MM.1S (cell line): ENCODE measurements at regions not wholly inside any gene's neighbourhood (a gene's known extent, or its start where the extent isn't known, plus 50 kb on each side); places are given as distances from the start of the nearest gene placed in this dataset.
A peak's percentile ranks its signal among the peaks of the same experiment; 100 is the strongest.

Source experiments
- DNase-seq: peaks from one replicate; pipeline ENCODE4 v3.0.0-alpha.2; 2015
- H2AFZ ChIP-seq: fragments of 300-600 bp; sonication (generic); 2 replicates; pipeline ENCODE4 v1.6.0; 2016; ENCODE audit warnings: antibody characterized with exemption, low read length
- H3F3A ChIP-seq: fragments of 300-600 bp; sonication (generic); 2 replicates; pipeline ENCODE4 v1.6.1; 2016; ENCODE audit warnings: mild to moderate bottlenecking, antibody characterized with exemption, low read length, moderate library complexity, mixed read lengths; ENCODE audit not compliant: insufficient read depth
- H3K27ac ChIP-seq: fragments of 300-600 bp; sonication (generic); 2 replicates; pipeline ENCODE4 v1.5.1; 2016; ENCODE audit warnings: mild to moderate bottlenecking, low read length
- H3K27me3 ChIP-seq: fragments of 300-600 bp; sonication (generic); replicated peaks from 2 replicates; pipeline ENCODE4 v1.6.0; 2016; ENCODE audit warnings: low read length; ENCODE audit not compliant: insufficient read depth
- H3K36me3 ChIP-seq: fragments of 300-600 bp; sonication (generic); replicated peaks from 2 replicates; pipeline ENCODE4 v1.6.1; 2016; ENCODE audit warnings: mild to moderate bottlenecking, low read length, mixed read lengths; ENCODE audit not compliant: insufficient read depth
- H3K4me1 ChIP-seq: fragments of 300-600 bp; sonication (generic); 2 replicates; pipeline ENCODE4 v1.6.1; 2016; ENCODE audit warnings: low read length, mixed read lengths
- H3K4me2 ChIP-seq: fragments of 300-600 bp; sonication (generic); 2 replicates; pipeline ENCODE4 v1.6.0; 2016; ENCODE audit warnings: low read depth, low read length
- H3K4me3 ChIP-seq: fragments of 300-600 bp; sonication (generic); 2 replicates; pipeline ENCODE4 v1.5.1; 2016; ENCODE audit warnings: low read length, mixed read lengths
- H3K79me2 ChIP-seq: fragments of 300-600 bp; sonication (generic); 2 replicates; pipeline ENCODE4 v1.6.1; 2016; ENCODE audit warnings: mixed run types, low read length, mixed read lengths
- H3K9ac ChIP-seq: fragments of 300-600 bp; sonication (generic); 2 replicates; pipeline ENCODE4 v1.6.1; 2016; ENCODE audit warnings: low read length, mixed read lengths
- H3K9me2 ChIP-seq: fragments of 300-600 bp; sonication (generic); replicated peaks from 2 replicates; pipeline ENCODE4 v1.6.1; 2016; ENCODE audit warnings: mild to moderate bottlenecking, low read length, mixed read lengths; ENCODE audit not compliant: insufficient read depth
- H3K9me3 ChIP-seq: fragments of 300-600 bp; sonication (generic); replicated peaks from 2 replicates; pipeline ENCODE4 v1.6.1; 2016; ENCODE audit warnings: mild to moderate bottlenecking, low read length, mixed read lengths; ENCODE audit not compliant: insufficient read depth
- H4K20me1 ChIP-seq: fragments of 300-600 bp; sonication (generic); 2 replicates; pipeline ENCODE4 v1.6.1; 2016; ENCODE audit warnings: mild to moderate bottlenecking, low read length, moderate library complexity, mixed read lengths; ENCODE audit not compliant: insufficient read depth
- CTCF ChIP-seq: fragments of 300-600 bp; sonication (generic); IDR thresholded peaks from 2 replicates; pipeline ENCODE4 v1.5.1; 2016; ENCODE audit warnings: antibody characterized with exemption, low read length, mixed read lengths
- EZH2 ChIP-seq: fragments of 300-600 bp; sonication (generic); optimal IDR thresholded peaks from 2 replicates; pipeline ENCODE3; 2017; ENCODE audit warnings: low read depth, mild to moderate bottlenecking, antibody characterized with exemption, low read length, mixed read lengths
- EZH2phosphoT487 ChIP-seq: fragments of 300-600 bp; sonication (generic); IDR thresholded peaks from 2 replicates; pipeline ENCODE4 v1.6.1; 2018; ENCODE audit warnings: antibody characterized with exemption, low read length

- TF ChIP-seq CTCF (no peak), EZH2 (no peak), EZH2phosphoT487 (no peak)
- no peak overlapping the region for H3K27ac ChIP-seq
- H3K79me2 ChIP-seq: no peaks in the 10 kb centered on the region
- no peaks in the 10 kb centered on the region for H3K36me3 ChIP-seq
- no peak for DNase-seq
- no peak overlapping the region for H2AFZ ChIP-seq
- H3K4me1 ChIP-seq: no peaks in the 10 kb centered on the region
- H3K9ac ChIP-seq: no peak overlapping the region
- H4K20me1 ChIP-seq: no peaks in the 10 kb centered on the region
- no peak overlapping the region for H3K4me2 ChIP-seq
- peaks cover 60% of the 10 kb centered on the region for H3K27me3 ChIP-seq
- no peaks in the 10 kb centered on the region for H3K9me3 ChIP-seq
- no peak overlapping the region for H3K4me3 ChIP-seq
- no peaks in the 10 kb centered on the region for H3K9me2 ChIP-seq
- no peaks in the 10 kb centered on the region for H3F3A ChIP-seq
Measured at GRCh38 chr21:43274946-43275310, 106.1 kb downstream of the CRYAA start.

GRCh38 chr21:43274022-43274945 lies 105.5 kb downstream of the CRYAA start:
- H3K27me3 ChIP-seq: peaks cover 62% of the 10 kb centered on the region
- no peak overlapping the region for H3K9ac ChIP-seq
- no peak overlapping the region for H3K4me3 ChIP-seq
- H3F3A ChIP-seq: no peaks in the 10 kb centered on the region
- no peak overlapping the region for H3K4me2 ChIP-seq
- no peak for DNase-seq
- no peak overlapping the region for H2AFZ ChIP-seq
- no peak overlapping the region for H3K27ac ChIP-seq
- H3K79me2 ChIP-seq: no peaks in the 10 kb centered on the region
- no peaks in the 10 kb centered on the region for H4K20me1 ChIP-seq
- H3K9me2 ChIP-seq: no peaks in the 10 kb centered on the region
- no peaks in the 10 kb centered on the region for H3K9me3 ChIP-seq
- no peaks in the 10 kb centered on the region for H3K36me3 ChIP-seq
- no peak for TF ChIP-seq EZH2
- no peak for TF ChIP-seq EZH2phosphoT487
- H3K4me1 ChIP-seq: no peaks in the 10 kb centered on the region

- H3K4me2 ChIP-seq: no peak overlapping the region
- H3K27me3 ChIP-seq: peaks cover 56% of the 10 kb centered on the region
- no peaks in the 10 kb centered on the region for H3K36me3 ChIP-seq
- TF ChIP-seq EZH2phosphoT487: no peak
- no peak for TF ChIP-seq CTCF
- no peak for TF ChIP-seq EZH2
- H3K79me2 ChIP-seq: no peaks in the 10 kb centered on the region
- H3K9me3 ChIP-seq: no peaks in the 10 kb centered on the region
- H3K4me3 ChIP-seq: no peak overlapping the region
- no peaks in the 10 kb centered on the region for H3K9me2 ChIP-seq
- H3F3A ChIP-seq: no peaks in the 10 kb centered on the region
- no peak overlapping the region for H3K27ac ChIP-seq
- no peaks in the 10 kb centered on the region for H3K4me1 ChIP-seq
- no peak overlapping the region for H3K9ac ChIP-seq
- H2AFZ ChIP-seq: no peak overlapping the region
- no peaks in the 10 kb centered on the region for H4K20me1 ChIP-seq
- peak; percentile 29 for DNase-seq
Measured at GRCh38 chr21:43273708-43274021, 104.9 kb downstream of the CRYAA start.

- no peaks in the 10 kb centered on the region for H3K4me1 ChIP-seq
- H3K4me2 ChIP-seq: no peak overlapping the region
- TF ChIP-seq CTCF (no peak), EZH2 (no peak), EZH2phosphoT487 (no peak)
- no peak overlapping the region for H3K27ac ChIP-seq
- H3K9ac ChIP-seq: no peak overlapping the region
- H3K27me3 ChIP-seq: peaks cover 51% of the 10 kb centered on the region
- no peak overlapping the region for H3K4me3 ChIP-seq
- H3K9me3 ChIP-seq: no peaks in the 10 kb centered on the region
- H3K9me2 ChIP-seq: no peaks in the 10 kb centered on the region
- H2AFZ ChIP-seq: no peak overlapping the region
- H3K36me3 ChIP-seq: no peaks in the 10 kb centered on the region
- H3F3A ChIP-seq: no peaks in the 10 kb centered on the region
- no peaks in the 10 kb centered on the region for H3K79me2 ChIP-seq
- no peak for DNase-seq
- H4K20me1 ChIP-seq: no peaks in the 10 kb centered on the region
Measured at GRCh38 chr21:43273016-43273707, 104.4 kb downstream of the CRYAA start.
